B cell (primary cell): ENCODE measurements at regions not wholly inside any gene's neighbourhood (a gene's known extent, or its start where the extent isn't known, plus 50 kb on each side); places are given as distances from the start of the nearest gene placed in this dataset.
"Not testable (repeated sequence)": the region's sequence is repeated elsewhere in the genome, so short reads cannot be mapped to it uniquely, and the experiment has no call there.

Experiments used
- ATAC-seq: fragments of 200-7000 bp; cut with Tn5 transposase; one replicate; pipeline ENCODE4 v1.10.0; 2021; ENCODE audit warnings: low read depth, mild to moderate bottlenecking, moderate number of reproducible peaks, moderate library complexity
- CTCF ChIA-PET: fragments of 350-600 bp; sonication (Branson Sonifier 250); formaldehyde crosslinking; loops from one replicate; lab custom pipeline; 2021; ENCODE audit warnings: antibody characterized with exemption, inconsistent platforms; lab: Charles Lee
- POLR2A ChIA-PET: fragments of 350-600 bp; sonication (Branson Sonifier 250); formaldehyde crosslinking; loops from one replicate; lab custom pipeline; 2021; ENCODE audit warnings: antibody characterized with exemption; lab: Charles Lee
- DNase-seq: peaks from one replicate; pipeline ENCODE4 v3.0.0; 2013
- H2AFZ ChIP-seq: 2 replicates; pipeline ENCODE4 v1.6.1; 2012; ENCODE audit warnings: mild to moderate bottlenecking, low read depth, low read length; ENCODE audit not compliant: insufficient read depth, poor library complexity, severe bottlenecking
- H3K27ac ChIP-seq, 2 donors: 1 replicate in 1 of 2; 2 replicates in 1 of 2; pipeline ENCODE4 v1.5.1; 2012 to 2013; ENCODE audit warnings: low read length in 2 of 2, mild to moderate bottlenecking in 2 of 2, moderate library complexity in 1 of 2
- H3K27me3 ChIP-seq, 4 experiments: fragments of 200-600 bp in 1 of 4; sonication (generic) in 1 of 4; replicated peaks in 1 of 4; 1 replicate in 2 of 4; 2 replicates in 2 of 4; pipeline versions ENCODE4 v1.6.1 to v1.7.0; 2013 to 2016; ENCODE audit warnings: low read length in 3 of 4, mild to moderate bottlenecking in 2 of 4, mixed read lengths in 1 of 4, moderate library complexity in 1 of 4; ENCODE audit not compliant: insufficient read depth in 4 of 4, control insufficient read depth in 3 of 4; ENCODE audit errors: control extremely low read depth in 1 of 4
- H3K36me3 ChIP-seq, 2 experiments: replicated peaks in 1 of 2; 1 replicate in 1 of 2; 2 replicates in 1 of 2; pipeline versions ENCODE4 v1.6.1 to v1.7.1; 2013; ENCODE audit warnings: low read length in 1 of 2; ENCODE audit not compliant: insufficient read depth in 2 of 2, control insufficient read depth in 1 of 2; ENCODE audit errors: control extremely low read depth in 1 of 2, extremely low read depth in 1 of 2
- H3K4me1 ChIP-seq, 2 donors: fragments of 200-600 bp in 1 of 2; sonication (generic) in 1 of 2; 1 replicate in 1 of 2; 2 replicates in 1 of 2; pipeline versions ENCODE4 v1.5.1 to v1.6.1; 2013 to 2017; ENCODE audit warnings: low read length in 2 of 2; ENCODE audit not compliant: control insufficient read depth in 2 of 2, insufficient read depth in 2 of 2
- H3K4me2 ChIP-seq: replicated peaks from 2 replicates; pipeline ENCODE3; 2012; ENCODE audit warnings: mild to moderate bottlenecking, low read depth, low read length; ENCODE audit not compliant: poor library complexity, severe bottlenecking
- H3K4me3 ChIP-seq, 5 experiments: fragments of 200-600 bp in 1 of 5; sonication (generic) in 1 of 5; 1 replicate in 3 of 5; 2 replicates in 2 of 5; pipeline versions ENCODE4 v1.5.1 to v1.7.0; 2011 to 2016; ENCODE audit warnings: low read length in 4 of 5, mild to moderate bottlenecking in 4 of 5, low read depth in 2 of 5, control low read depth in 1 of 5, moderate library complexity in 1 of 5; ENCODE audit not compliant: insufficient read depth in 1 of 5; ENCODE audit errors: control extremely low read depth in 1 of 5, extremely low read depth in 1 of 5
- H3K79me2 ChIP-seq: fragments of 200-600 bp; sonication (generic); one replicate; pipeline ENCODE4 v1.6.0; 2016; ENCODE audit warnings: low read length; ENCODE audit not compliant: control insufficient read depth, insufficient read depth
- H3K9ac ChIP-seq: fragments of 200-600 bp; sonication (generic); 2 replicates; pipeline ENCODE4 v1.6.1; 2017; ENCODE audit warnings: mild to moderate bottlenecking, low read length, moderate library complexity
- H3K9me3 ChIP-seq, 3 donors: one replicate each; pipeline versions ENCODE4 v1.6.1 to v1.7.1; 2013; ENCODE audit warnings: low read length in 2 of 3; ENCODE audit not compliant: control insufficient read depth in 2 of 3, insufficient read depth in 1 of 3; ENCODE audit errors: control extremely low read depth in 1 of 3
- H4K20me1 ChIP-seq: 2 replicates; pipeline ENCODE4 v1.6.0; 2012; ENCODE audit warnings: mild to moderate bottlenecking, low read length; ENCODE audit not compliant: insufficient read depth, control insufficient read depth, poor library complexity, severe bottlenecking
- H3K27ac Mint-ChIP-seq: one replicate; pipeline ENCODE4 v1.8.0; 2021; ENCODE audit warnings: mixed read lengths
- H3K27me3 Mint-ChIP-seq: one replicate; pipeline ENCODE4 v1.8.0; 2021; ENCODE audit warnings: mixed read lengths
- H3K4me1 Mint-ChIP-seq: one replicate; pipeline ENCODE4 v1.8.0; 2021; ENCODE audit warnings: mixed read lengths
- H3K4me3 Mint-ChIP-seq: one replicate; pipeline ENCODE4 v1.8.0; 2021; ENCODE audit warnings: mixed read lengths
- H3K9me3 Mint-ChIP-seq: one replicate; pipeline ENCODE4 v1.8.0; 2022; ENCODE audit warnings: mixed read lengths; ENCODE audit not compliant: insufficient read depth
- CTCF ChIP-seq: fragments of 200-600 bp; IDR thresholded peaks from one replicate; pipeline ENCODE4 v1.8.0; 2022; ENCODE audit warnings: antibody characterized with exemption, mild to moderate bottlenecking
- EZH2 ChIP-seq: IDR thresholded peaks from 2 replicates; pipeline ENCODE4 v1.6.1; 2012; ENCODE audit warnings: borderline replicate concordance, low read depth, mild to moderate bottlenecking, moderate library complexity, low read length; ENCODE audit not compliant: insufficient read depth, poor library complexity, severe bottlenecking
- WGBS: methylation state at CpG from one replicate; pipeline ENCODE4 v1.1.5; 2013; ENCODE audit warnings: missing lambda C conversion rate; ENCODE audit not compliant: insufficient coverage; 5-methylcytosine and 5-hydroxymethylcytosine counted together
- intact Hi-C: fragments of 100-400 bp; cut with micrococcal nuclease; formaldehyde crosslinking; loops from one replicate; pipeline ENCODE4 v1.10.0; 2022

GRCh38 chr5:85576666-85577065 is 1041.1 kb upstream of the COX7C start:
- Histone ChIP-seq H3K9me3 (no peaks in the 10 kb centered on the region), H4K20me1 (no peaks in the 10 kb centered on the region), H3K79me2 (no peaks in the 10 kb centered on the region), H3K4me3 (no peak overlapping the region), H3K4me2 (no peak overlapping the region), H3K4me1 (no peaks in the 10 kb centered on the region), H3K9ac (no peak overlapping the region), H3K27me3 (no peaks in the 10 kb centered on the region), H3K27ac (no peak overlapping the region), H3K36me3 (no peaks in the 10 kb centered on the region), H2AFZ (no peak overlapping the region)
- H3K4me1 Mint-ChIP-seq: no peaks in the 10 kb centered on the region
- intact Hi-C loops: no loop called here
- H3K27me3 Mint-ChIP-seq: no peaks in the 10 kb centered on the region
- WGBS: no CpG with 5 or more reads among the region's 1 CpG
- ChIA-PET CTCF (no interaction called here), POLR2A (no interaction called here)
- no peak for DNase-seq
- H3K4me3 Mint-ChIP-seq: no peak overlapping the region
- TF ChIP-seq EZH2 (no peak), CTCF (no peak)
- H3K27ac Mint-ChIP-seq: no peak overlapping the region
- no peak for ATAC-seq
- peaks cover 8% of the 10 kb centered on the region for H3K9me3 Mint-ChIP-seq

GRCh38 chr5:85587806-85588205 is 1029.9 kb upstream of the COX7C start:
- H3K4me3 Mint-ChIP-seq, DNase-seq, H3K4me1 ChIP-seq, H3K27me3 Mint-ChIP-seq, POLR2A ChIA-PET, H3K27me3 ChIP-seq, H3K9ac ChIP-seq, H3K4me2 ChIP-seq, H4K20me1 ChIP-seq, H3K27ac ChIP-seq, H3K9me3 Mint-ChIP-seq, H3K4me1 Mint-ChIP-seq, intact Hi-C loops, CTCF ChIA-PET, H3K36me3 ChIP-seq, H3K4me3 ChIP-seq, H2AFZ ChIP-seq, ATAC-seq, H3K27ac Mint-ChIP-seq, H3K9me3 ChIP-seq, H3K79me2 ChIP-seq: not testable (repeated sequence)
- 63% methylated on average over 6 of the region's 6 CpGs for WGBS

- H3K4me3 Mint-ChIP-seq, H3K27ac ChIP-seq, H3K36me3 ChIP-seq, H3K27me3 Mint-ChIP-seq, H3K4me2 ChIP-seq, intact Hi-C loops, CTCF ChIA-PET, H3K9me3 Mint-ChIP-seq, ATAC-seq, H3K4me1 Mint-ChIP-seq, H3K27me3 ChIP-seq, H3K27ac Mint-ChIP-seq, DNase-seq, H3K4me1 ChIP-seq, H4K20me1 ChIP-seq, H3K9ac ChIP-seq, H3K79me2 ChIP-seq, H3K9me3 ChIP-seq, H2AFZ ChIP-seq, POLR2A ChIA-PET, H3K4me3 ChIP-seq: not testable (repeated sequence)
- WGBS: 89% methylated on average over 3 of the region's 3 CpGs
Observed at GRCh38 chr5:85588268-85588667, 1029.5 kb upstream of the COX7C start.
